Neutrophil (primary cell): ENCODE measurements at regions not wholly inside any gene's neighbourhood (a gene's known extent, or its start where the extent isn't known, plus 50 kb on each side); places are given as distances from the start of the nearest gene placed in this dataset.

Experiments used
- H3K27ac ChIP-seq: fragments of 200-600 bp; sonication (generic); 2 replicates; pipeline ENCODE4 v1.5.1; 2016; ENCODE audit warnings: mild to moderate bottlenecking, moderate library complexity
- H3K27me3 ChIP-seq: fragments of 200-600 bp; sonication (generic); 2 replicates; pipeline ENCODE4 v1.6.0; 2016; ENCODE audit warnings: mild to moderate bottlenecking
- H3K36me3 ChIP-seq: fragments of 200-600 bp; sonication (generic); 2 replicates; pipeline ENCODE4 v1.5.1; 2017
- H3K4me1 ChIP-seq, 2 experiments: fragments of 200-600 bp in 1 of 2; sonication (generic) in 1 of 2; 1 replicate in 1 of 2; 2 replicates in 1 of 2; pipeline versions ENCODE4 v1.5.1 to v1.6.1; 2013 to 2016; ENCODE audit warnings: low read depth in 1 of 2, low read length in 1 of 2, mild to moderate bottlenecking in 1 of 2, moderate library complexity in 1 of 2; ENCODE audit not compliant: control insufficient read depth in 1 of 2, insufficient read depth in 1 of 2
- H3K4me3 ChIP-seq, 2 experiments: fragments of 200-600 bp in 1 of 2; sonication (generic) in 1 of 2; 1 replicate in 1 of 2; 2 replicates in 1 of 2; pipeline ENCODE4 v1.5.1; 2013 to 2016; ENCODE audit warnings: low read depth in 1 of 2, low read length in 1 of 2, mild to moderate bottlenecking in 1 of 2, moderate library complexity in 1 of 2
- H3K9me3 ChIP-seq: fragments of 200-600 bp; sonication (generic); 2 replicates; pipeline ENCODE4 v1.5.1; 2016
- CTCF ChIP-seq: fragments of 200-600 bp; sonication (generic); IDR thresholded peaks from 2 replicates; pipeline ENCODE4 v1.5.1; 2016; ENCODE audit warnings: antibody characterized with exemption

- no peaks in the 10 kb centered on the region for H3K27me3 ChIP-seq
- H3K27ac ChIP-seq, result no peak overlapping the region
- H3K36me3 ChIP-seq, result no peaks in the 10 kb centered on the region
- peaks cover 50 to 69% of the 10 kb centered on the region in 2 experiments for H3K4me1 ChIP-seq
- no peak overlapping the region for H3K4me3 ChIP-seq
- TF ChIP-seq CTCF, result no peak
- no peaks in the 10 kb centered on the region for H3K9me3 ChIP-seq
Measured at GRCh38 chr2:48124592-48124991, 189.9 kb upstream of the FOXN2 start.

- Histone ChIP-seq H3K36me3 (no peaks in the 10 kb centered on the region), H3K4me3 (no peak overlapping the region), H3K4me1 (peaks cover 35 to 54% of the 10 kb centered on the region in 2 experiments), H3K9me3 (no peaks in the 10 kb centered on the region), H3K27ac (no peak overlapping the region), H3K27me3 (no peaks in the 10 kb centered on the region)
- no peak for TF ChIP-seq CTCF
Measured at GRCh38 chr2:48126162-48126561, 188.3 kb upstream of the FOXN2 start.

GRCh38 chr2:48127612-48128191 is 186.8 kb upstream of the FOXN2 start:
- no peaks in the 10 kb centered on the region for H3K9me3 ChIP-seq
- no peak for TF ChIP-seq CTCF
- H3K36me3 ChIP-seq, result no peaks in the 10 kb centered on the region
- no peaks in the 10 kb centered on the region for H3K27me3 ChIP-seq
- peak overlapping the region; percentile 31 for H3K27ac ChIP-seq
- H3K4me1 ChIP-seq, result peaks cover 27 to 41% of the 10 kb centered on the region in 2 experiments
- H3K4me3 ChIP-seq, result no peak overlapping the region

- H3K4me3 ChIP-seq, result no peak overlapping the region
- H3K27ac ChIP-seq, result no peak overlapping the region
- H3K36me3 ChIP-seq, result no peaks in the 10 kb centered on the region
- H3K27me3 ChIP-seq, result no peaks in the 10 kb centered on the region
- H3K9me3 ChIP-seq, result no peaks in the 10 kb centered on the region
- peaks cover 23 to 37% of the 10 kb centered on the region in 2 experiments for H3K4me1 ChIP-seq
- TF ChIP-seq CTCF, result no peak
Measured at GRCh38 chr2:48129293-48129950, 185.1 kb upstream of the FOXN2 start.

GRCh38 chr2:48131539-48132270 is 182.8 kb upstream of the FOXN2 start:
- H3K9me3 ChIP-seq, result no peaks in the 10 kb centered on the region
- no peak for TF ChIP-seq CTCF
- no peaks in the 10 kb centered on the region for H3K36me3 ChIP-seq
- H3K27me3 ChIP-seq, result no peaks in the 10 kb centered on the region
- H3K4me3 ChIP-seq, result no peak overlapping the region
- H3K27ac ChIP-seq, result no peak overlapping the region
- H3K4me1 ChIP-seq, result peaks cover 11 to 17% of the 10 kb centered on the region in 2 experiments
